ENCODE measurements at regions not wholly inside any gene's neighbourhood (a gene's known extent, or its start where the extent isn't known, plus 50 kb on each side); places are given as distances from the start of the nearest gene placed in this dataset.
A peak's percentile ranks its signal among the peaks of the same experiment; 100 is the strongest.

DNA sequence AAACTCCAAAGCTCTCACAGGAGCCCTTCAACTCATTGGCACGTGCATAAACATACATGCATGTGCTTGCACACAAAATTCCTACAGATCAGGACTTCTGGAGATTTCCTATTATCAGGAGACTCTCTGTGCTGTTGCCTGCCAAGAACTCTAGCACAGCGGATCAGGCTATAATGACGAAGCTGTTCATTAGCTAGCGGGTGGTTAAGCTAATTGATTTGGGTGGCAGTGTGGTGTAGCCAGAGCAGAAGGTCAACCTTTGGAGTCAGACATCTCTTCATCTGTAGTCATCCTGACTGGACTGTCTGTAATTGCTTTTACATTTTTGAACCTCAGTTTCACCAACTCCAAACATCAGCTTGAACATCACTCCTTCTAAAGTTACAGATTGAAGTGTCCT, 69.0 kb downstream of the KIF2B start:
- no peak for DNase-seq

DNA sequence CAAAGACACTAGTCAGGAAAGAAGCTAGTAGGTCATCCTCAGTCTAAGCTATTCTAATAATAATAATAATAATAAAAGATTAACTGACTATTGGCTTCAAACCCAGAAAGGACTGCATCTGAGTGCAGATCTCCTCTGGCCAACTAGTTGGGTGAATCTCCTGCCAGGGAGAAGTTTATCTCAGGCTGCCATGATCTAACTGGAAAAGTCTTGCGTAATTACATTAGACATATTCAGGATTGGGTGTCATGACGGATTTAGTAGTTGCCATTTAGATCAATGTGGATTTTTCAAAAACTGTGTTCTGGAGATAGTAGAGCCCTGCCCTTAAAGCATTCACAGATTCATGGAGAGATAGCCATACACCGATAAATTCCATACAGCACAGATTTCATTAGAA, 69.5 kb downstream of the KIF2B start:
- DNase-seq = no peak

DNA sequence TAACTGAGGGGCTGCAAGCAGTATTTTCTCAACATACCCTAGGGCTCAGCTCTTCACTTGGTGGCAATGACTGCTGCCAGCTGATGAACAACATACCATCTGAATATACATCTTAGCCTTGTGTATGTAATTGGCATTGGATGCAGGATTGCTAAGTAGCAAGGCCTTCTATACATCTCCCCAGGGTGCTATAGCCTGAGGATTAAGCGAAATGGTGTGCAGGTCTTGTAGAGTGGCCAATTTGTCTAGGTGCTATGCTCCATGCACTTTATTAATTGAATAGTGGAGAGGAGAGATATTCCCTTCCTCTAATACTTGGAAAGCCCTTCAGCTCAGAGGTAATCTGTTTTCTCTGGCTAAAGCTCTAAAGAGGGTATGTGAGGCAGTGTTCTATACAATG, 71.9 kb downstream of the KIF2B start:
- DNase-seq = no peak

DNA sequence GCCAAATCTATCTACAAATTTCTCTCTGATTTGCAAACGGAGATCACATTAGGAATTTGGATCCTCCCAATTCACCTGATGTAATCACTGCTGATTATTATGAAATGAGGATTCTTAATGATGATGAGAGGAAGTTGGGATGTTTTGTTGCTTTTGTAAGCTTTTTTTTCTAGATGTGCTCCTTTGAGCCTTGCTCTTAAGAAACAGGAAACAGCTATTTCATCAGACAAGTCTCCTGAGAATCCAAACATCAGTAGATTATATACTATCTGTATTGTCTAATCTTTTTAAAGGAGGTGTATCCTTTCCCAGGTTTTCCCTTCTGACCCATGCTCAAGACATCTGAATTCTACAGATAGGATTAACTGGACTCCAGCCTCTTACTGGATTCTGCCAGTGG, 73.3 kb downstream of the KIF2B start:
- DNase-seq = no peak

DNA sequence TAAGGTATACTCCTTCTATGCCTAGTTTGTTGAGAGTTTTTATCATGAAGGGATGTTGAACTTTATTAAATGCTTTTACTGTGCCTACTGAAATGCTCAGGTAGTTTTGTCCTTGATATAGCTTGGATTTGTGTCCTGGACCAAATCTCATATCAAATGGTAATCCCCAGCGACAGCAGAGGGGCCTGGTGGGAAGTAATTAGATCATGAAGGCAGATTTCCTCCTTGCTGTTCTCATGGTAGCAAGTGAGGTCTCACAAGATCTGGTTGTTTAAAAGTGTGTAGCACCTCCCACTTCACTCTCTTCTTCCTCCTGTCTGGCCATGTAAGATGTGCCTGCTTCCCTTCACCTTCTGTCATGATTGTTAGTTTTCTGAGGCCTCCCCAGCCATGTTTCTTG, 78.2 kb downstream of the KIF2B start:
- DNase-seq = no peak

DNA sequence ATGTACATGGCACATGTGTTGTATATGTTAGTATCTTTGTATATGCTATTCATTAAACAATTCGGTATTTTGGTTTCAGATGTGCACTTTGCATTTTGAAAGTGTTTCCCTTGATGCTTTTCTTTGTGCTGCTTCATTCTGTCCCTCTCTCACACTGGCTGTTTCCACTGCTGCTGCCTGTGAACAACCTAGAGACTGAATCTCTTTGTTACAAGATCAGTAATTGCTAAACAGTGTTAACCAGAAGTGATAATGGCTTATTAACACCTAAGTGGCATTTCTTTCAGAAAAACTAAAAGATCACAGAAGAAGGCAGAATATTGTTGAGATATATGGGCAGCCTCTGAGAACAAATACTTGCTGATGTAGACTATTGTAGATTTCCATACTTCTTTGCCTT, 84.7 kb downstream of the KIF2B start:
- DNase-seq = no peak

DNA sequence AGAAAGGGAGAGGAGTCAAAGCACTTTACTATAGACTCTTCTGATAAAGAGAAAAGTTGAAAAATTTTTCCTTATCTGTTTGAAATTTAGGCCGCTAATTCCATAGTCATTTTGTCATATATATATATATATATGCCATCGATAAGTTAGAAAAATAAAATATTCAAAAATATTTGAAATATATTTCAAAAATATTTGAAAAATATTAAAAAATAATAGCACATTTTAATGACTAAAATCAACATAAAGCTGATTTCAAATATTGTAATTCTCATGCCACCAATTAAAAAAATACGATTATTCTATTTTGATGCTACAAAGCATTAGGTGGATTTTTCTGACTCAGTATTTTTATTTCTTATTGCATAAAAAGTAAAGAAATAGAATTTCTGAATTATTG, 87.1 kb downstream of the KIF2B start:
- no peak for DNase-seq

DNA sequence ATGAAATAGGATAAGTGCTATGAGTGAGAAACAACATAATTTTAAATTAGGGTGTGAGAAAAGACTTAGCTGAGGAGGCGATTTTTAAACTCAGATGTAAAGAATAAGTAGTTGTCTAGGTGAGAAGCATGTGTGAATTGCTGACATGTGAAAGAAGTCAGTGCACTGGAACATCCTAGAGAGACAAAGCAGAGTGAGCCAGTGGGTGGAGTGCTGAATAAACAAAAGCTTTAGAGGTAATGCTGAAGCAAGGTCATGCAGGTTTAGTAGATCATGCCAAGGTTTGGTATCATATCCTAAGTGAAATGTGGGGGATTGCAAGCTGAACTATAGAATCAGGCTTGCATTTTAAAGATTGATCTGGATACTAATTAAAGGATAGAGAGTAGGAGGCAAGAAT, 89.4 kb downstream of the KIF2B start:
- DNase-seq = no peak

DNA sequence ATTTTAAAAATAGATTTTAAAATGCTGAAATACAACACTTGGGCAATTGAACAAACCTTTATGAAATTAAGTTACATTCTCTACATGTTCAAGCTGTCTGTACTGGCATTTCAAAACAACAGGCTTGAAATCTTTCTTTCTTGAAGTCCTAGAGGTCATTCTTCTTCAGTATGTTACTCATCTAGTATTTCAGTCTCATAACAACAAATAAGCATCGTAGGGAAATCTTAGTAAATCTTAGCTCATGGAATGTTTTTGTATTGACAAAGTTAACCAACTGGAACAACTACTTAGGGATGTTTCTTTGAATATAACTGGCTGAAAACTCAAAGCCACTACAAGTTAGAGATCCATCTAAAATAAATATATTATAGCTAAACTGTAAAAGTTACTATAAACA, 96.6 kb downstream of the KIF2B start:
- DNase-seq = no peak

DNA sequence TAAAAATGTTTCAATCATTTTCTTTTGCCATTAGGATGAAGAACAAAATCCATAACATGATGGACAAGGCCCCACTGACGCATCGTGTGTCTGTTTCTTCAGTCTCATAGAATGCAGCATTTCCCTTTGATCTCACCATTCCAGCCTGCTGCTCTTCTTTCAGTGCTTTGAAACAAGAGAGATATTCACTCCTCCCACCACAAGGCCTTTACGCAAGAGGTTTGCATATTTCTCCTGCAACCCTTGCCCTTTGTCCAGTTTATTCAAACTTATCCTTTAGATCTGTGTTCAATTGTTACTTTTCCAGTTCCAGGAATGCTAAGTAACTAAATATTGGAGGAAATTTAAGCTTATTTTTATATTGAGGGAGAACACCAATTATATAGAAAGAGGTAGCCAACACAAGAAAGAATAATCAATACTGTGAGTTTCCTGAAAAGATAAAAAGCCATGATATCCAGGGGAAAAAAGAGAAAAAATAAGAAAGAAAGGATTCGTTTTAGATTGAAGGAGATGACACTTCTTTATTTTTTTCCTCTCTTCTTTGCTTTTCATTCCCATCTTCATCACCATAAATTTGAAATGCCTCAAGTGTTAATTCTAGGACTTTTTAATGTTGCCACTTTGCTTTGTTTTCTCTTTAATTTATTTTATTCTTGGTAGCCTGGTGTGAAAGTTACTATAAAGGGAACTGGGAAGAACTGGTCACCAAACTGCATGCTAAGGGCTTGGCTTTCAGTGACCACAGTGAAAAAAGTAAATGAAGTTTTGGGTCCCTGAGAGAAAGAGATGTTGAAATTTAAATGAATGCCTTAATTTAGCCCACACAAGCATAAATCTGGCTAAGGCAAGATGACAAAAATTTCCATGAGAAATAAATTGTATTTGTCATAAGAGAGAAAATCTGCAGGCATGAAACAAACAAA, 102.1 kb downstream of the KIF2B start:
- no peak for DNase-seq

DNA sequence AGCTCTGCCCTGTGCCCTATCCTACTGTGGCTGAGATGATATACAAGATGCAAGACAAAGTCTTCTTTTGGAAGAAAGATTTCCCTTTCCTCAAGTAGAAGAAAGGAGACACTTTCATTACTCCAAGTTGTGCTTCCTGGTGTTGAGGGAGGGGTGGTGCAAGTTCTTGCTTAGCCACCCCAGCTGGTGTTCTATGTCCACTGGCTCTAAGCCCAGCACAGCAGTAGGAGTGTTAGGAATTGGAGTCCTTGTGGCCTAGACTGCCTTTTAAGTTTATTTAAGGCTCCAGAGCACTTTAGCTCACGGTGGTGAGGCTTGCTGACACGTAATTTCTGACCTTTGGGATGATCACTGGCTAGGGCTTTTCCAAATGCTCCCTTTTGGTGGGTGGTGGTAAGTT, 109.7 kb downstream of the KIF2B start:
- no peak for DNase-seq

DNA sequence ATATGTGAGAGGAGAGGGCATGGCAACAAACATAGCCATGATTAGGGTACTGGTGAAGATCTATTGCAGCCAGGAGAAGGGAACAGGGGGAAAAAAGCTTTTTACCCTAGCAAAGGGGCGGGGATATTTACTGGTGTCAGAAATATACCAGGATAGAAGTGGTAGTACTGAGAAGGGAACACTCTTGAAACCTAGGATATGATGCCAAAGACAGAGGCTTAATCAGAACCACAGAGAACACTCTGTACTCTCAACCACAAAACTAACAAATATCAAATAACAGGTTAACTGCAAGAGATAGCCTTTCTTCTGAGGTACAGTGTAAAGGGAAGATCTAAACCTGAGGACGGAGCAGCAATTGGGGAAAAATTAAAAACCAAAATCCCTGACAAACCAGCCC, 112.2 kb downstream of the KIF2B start:
- DNase-seq = no peak

DNA sequence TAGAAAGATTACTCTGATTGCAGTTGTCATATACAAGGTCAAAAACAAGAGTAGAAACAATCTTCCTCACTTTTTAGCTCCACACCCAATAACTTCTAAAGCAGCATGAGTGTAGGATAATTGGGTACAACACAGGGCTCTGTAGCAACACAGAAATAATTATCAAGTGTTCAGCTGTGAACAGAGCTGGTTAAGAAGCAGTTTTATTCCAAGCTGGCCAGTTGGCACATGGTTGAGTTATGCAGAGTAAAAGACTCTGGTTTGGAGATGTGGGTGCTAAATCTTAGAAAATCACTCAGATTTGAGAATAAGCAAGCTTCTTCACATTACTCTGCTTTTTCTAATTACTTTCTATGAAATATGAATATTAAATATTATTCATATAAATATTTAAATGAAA, 118.5 kb downstream of the KIF2B start:
- DNase-seq = peak; percentile 50

DNA sequence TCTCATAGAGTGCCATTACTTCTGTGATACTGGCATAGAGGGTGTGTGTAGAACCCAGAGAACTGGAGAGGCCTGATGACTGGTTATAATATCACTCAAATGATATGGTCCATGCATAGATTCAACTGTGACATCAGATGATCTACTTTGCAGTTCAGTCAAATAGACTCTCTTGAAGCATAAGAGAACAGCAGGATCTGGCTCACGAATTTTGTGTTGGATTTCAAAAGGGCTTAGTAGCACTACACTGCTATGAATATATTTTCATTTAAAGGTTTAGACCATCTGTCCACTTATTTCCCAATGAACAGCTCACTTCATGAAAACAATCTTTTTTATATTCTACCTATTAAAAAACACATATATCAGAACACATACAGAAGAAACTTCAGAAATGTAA, 119.7 kb downstream of the KIF2B start:
- DNase-seq = peak; percentile 76

DNA sequence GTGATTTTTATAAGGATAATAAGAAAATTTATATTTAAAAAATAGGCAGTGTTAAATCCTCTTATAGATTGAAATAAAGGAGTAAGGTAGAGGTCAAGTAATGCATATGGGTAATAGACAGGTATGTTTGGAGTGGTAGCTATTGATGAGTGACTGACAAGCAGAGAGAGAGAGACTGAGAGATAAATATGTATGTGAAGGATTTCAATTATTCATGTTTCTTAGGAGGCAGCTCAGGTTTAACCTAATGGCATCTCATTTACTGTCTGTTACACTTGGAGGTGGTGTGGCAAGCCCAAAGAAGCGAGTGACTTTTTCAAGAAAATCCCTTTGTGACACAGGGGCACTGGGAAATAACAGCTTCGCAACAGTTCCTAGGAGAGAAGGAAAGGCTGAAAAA, 120.2 kb downstream of the KIF2B start:
- DNase-seq = peak; percentile 61

DNA sequence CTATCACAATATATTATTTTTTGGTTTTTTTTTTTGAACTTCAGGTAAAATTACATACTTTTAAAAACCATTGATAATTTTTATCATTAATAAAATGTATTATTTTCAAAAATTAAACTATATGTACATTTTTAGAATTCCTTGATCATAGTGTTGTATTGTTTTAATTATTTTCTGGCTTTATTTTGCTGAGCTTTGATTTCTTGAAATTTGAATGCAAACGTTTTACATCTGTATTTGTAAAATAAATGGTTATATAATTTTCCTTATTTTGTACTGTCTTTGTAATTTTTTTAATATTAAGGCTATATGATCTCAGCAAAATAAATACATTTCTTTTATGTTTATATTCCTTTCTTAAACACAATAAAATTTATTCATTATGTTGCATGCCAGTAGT, 125.6 kb downstream of the KIF2B start:
- DNase-seq = no peak

DNA sequence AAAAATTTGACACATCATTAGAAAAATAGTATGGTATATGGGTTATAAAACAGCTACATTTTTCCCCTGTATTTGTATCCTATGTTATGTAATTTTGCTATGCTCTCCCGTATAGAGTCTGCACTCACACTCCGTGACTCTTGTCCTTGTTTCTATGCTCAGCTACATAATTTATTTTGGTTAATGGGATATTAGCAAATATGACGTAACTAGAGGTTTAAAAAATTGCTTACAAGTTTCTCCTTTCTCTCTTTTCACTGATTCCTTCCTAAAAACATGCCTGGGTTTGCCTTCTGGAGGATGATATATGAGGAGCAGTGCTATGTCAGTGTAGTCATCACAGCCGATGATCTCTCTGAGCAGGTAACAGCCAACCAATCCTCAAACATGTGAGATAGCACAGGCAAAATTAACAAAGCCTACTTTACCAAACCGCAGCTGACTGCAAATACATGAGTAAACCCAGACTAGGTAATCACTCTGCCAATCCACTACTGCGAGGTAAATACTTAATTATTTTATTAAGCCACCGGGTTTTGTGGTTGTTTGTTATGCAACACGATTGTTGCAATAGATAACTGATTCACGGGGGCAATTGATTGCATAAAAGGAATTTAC, 126.9 kb downstream of the KIF2B start:
- DNase-seq = no peak

DNA sequence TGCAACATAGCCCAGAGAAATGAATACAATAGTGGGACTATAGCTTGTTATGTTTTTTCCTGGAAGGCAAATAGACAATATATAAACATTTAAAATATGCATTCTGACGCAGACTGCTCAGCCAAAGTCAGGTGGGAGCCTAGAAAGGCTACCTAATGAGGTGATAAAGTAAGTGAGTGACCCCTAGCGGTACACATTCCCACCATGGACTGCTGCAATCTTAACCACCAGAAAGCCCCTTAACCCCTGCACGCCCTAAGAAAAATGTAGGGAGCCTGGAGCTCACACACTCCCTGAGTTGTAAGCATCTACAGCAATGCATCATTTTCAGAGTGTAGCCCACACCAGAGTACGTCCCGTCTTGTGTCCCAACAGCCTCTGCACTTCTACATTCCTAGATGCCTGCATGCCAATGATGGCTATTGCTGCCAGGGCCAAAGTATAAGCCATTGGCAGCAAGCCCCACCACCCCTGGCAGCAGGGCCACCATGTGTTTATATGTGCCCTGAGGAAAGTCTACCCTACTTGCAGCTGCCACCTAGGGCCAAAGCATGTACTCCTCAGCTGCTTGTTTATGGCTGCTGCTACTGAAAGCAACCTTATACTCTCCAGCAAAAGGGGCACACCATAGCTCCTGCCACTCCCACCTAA, 127.6 kb downstream of the KIF2B start:
- no peak for DNase-seq

DNA sequence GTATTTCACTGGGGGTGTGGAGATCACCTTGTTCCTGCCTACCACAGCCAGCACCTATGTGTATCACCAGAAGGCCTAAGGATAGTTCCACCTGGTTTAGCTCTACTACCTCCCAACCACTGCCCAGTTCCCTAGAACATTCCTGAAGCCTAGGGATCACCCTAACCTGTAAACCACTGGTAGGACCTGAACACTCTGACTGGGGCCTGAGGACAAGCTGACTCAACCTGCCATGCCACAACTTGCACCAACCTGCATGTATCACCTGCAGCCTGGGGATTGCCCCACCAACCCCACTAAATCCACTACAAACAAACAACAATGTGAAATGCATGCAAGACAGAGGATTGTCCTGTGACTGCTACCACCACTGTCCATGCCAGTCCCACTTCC, 128.1 kb downstream of the KIF2B start:
- no peak for DNase-seq

DNA sequence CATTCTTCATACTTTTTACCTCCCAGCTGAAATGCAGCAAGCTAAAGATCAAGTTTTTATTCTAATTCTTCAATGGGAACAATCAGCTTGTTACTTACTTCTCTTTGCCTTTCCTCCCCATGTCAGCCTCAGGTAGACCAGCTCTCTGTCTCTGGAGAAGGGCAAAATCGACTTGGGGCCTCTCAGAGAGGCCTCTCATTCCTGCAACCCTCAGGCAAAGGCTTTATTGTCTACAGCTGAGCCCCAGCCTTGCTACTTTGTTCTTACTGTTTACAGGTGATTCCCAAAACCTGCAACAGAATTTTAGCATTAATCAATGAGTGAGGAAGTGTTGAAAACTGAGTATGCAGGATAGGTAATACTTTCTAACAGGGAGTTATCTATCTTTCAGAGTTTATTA, 148.6 kb downstream of the KIF2B start:
- DNase-seq = no peak

DNA sequence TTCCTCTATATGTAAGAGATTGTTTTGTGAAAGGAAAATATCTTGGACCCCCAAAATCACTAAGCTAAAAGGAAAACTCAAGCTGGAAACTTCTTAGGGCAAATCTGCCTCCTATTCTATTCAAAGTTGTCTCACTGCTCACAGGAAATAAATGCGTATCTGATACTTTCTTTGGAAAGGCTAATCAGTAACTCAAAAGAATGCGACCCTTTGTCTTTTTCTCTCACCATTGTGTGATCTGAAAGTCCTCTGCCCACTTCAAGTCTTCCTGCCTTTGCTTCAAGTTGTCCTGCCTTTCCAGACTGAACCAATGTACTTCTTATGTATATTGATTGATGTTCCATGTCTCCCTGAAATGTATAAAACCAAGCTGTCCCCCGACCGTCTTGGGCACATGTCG, 157.3 kb downstream of the KIF2B start:
- DNase-seq = no peak

DNA sequence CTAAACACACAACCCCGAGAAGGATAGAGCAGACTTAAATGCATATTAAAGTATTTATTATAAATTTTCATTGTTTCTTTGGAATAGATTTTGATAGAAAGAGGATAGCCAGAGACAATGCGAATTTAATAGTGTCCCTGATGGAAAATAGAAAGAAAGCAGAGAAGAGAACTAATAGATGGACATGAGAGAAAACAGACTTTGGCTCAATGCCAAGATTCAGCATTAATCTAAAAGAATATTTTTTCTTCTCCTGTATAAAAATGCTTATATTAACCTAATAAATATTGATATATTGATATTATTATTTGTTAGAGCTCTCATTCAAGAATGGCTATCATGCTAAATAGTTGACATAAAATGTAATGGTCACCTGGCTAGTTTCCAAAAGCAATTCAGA, 173.4 kb downstream of the KIF2B start:
- no peak for DNase-seq

DNA sequence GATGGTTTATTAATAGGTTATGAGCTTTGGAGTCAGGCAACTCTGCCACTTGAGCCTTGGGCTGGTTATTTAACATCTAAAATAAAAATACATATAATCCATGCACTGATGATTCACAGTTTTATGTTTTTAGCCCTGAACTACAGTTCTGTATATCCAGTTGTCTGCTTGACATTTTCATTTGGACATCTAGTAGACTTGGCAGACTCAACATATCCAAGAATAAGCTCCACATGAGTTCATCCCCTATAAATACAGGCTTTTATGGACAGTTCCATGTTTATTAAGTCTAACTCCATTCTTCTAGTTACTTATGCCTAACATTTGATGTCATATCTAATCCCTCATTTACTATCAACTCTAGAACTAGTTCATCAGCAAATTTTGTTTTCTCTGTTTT, 174.2 kb downstream of the KIF2B start:
- no peak for DNase-seq

DNA sequence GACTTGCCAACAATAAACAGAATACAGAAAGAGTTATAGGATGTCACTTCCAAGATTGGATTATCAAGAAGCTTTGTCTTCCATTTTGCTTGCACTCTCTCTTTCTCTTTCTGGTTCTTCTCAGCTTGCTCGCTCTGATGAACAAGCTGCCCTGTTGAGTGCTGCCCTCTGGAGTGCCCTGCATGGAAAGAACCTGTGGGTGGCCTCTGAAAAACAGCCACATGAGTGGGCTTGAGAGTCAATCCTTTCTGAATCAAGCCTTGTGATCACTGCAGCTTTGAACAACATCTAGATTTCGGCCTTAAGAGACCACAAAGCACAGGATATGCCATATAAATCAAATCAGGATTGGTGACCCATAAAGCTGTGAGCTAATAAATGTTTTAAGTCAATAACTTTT, 185.1 kb downstream of the KIF2B start:
- DNase-seq = no peak

Measured in DMS 273 treated with DMSO at 0.1 percent for 48 hours (cell line).